K562 (cell line): ENCODE measurements at regions not wholly inside any gene's neighbourhood (a gene's known extent, or its start where the extent isn't known, plus 50 kb on each side); places are given as distances from the start of the nearest gene placed in this dataset.

Source experiments
- CC2D1A ChIP-seq: fragments of 450-650 bp; IDR thresholded peaks from 2 replicates; pipeline ENCODE4 v1.6.1; 2017; ENCODE audit warnings: mild to moderate bottlenecking
- CREB3 ChIP-seq: fragments of 450-650 bp; conservative IDR thresholded peaks from 2 replicates; pipeline ENCODE4 v1.6.1; 2016; ENCODE audit warnings: missing genetic modification characterization, low read depth, mild to moderate bottlenecking, missing compliant biosample characterization, moderate library complexity
- HNRNPUL1 ChIP-seq: fragments of 200-400 bp; formaldehyde crosslinking; IDR thresholded peaks from 2 replicates; pipeline ENCODE4 v1.6.1; 2017; ENCODE audit warnings: low read length
- PRPF4 ChIP-seq: fragments of 200-400 bp; formaldehyde crosslinking; IDR thresholded peaks from one replicate; pipeline ENCODE4 v1.6.1; 2017; ENCODE audit warnings: low read length, low read depth, mild to moderate bottlenecking; ENCODE audit not compliant: insufficient read depth, poor library complexity, severe bottlenecking
- SIN3B ChIP-seq: fragments of 450-650 bp; IDR thresholded peaks from 2 replicates; pipeline ENCODE4 v1.6.1; 2017; ENCODE audit warnings: low read depth, mild to moderate bottlenecking, moderate library complexity
- THAP12 ChIP-seq: fragments of 250-450 bp; sonication (Bioruptor Pico); IDR thresholded peaks from 2 replicates; pipeline ENCODE4 v1.9.0; 2021; ENCODE audit warnings: mild to moderate bottlenecking, inconsistent platforms
- TF ChIP-seq, protein P1 (sequence below): fragments of 200-400 bp; formaldehyde crosslinking; IDR thresholded peaks from 2 replicates; pipeline ENCODE4 v1.6.1; 2017; ENCODE audit warnings: mild to moderate bottlenecking, low read depth, low read length, moderate library complexity
- TF ChIP-seq, protein P2 (sequence below), 2 experiments: fragments of 250-450 bp in 1 of 2; fragments of 450-650 bp in 1 of 2; sonication (Bioruptor Pico) in 1 of 2; IDR thresholded peaks; 2 replicates each; pipeline versions ENCODE4 v1.6.1 to v1.8.0; 2016 to 2021; ENCODE audit warnings: mild to moderate bottlenecking in 2 of 2, moderate library complexity in 2 of 2, missing compliant biosample characterization in 1 of 2, missing genetic modification characterization in 1 of 2

DNA sequence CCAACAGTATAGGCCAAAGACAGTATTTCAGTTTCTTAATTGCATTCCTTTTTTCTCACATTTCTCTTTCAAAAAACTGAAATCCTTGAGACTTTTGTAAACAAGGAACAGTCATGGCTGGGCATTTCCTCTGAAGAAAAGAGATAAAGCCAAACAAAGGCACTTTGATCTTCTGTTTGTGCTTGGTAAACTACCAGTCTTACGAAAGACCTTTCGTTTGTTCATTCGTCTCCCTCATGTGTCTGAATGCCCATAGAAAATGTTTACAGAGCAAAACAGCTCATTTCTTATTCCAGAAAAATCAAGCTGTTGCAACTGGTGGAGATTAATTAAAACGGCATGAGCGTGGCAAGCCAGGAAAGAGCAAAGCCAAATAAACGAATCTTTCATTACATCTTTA is 178.0 kb downstream of the GASK1B start (continued):
- TF ChIP-seq, protein P1, sequence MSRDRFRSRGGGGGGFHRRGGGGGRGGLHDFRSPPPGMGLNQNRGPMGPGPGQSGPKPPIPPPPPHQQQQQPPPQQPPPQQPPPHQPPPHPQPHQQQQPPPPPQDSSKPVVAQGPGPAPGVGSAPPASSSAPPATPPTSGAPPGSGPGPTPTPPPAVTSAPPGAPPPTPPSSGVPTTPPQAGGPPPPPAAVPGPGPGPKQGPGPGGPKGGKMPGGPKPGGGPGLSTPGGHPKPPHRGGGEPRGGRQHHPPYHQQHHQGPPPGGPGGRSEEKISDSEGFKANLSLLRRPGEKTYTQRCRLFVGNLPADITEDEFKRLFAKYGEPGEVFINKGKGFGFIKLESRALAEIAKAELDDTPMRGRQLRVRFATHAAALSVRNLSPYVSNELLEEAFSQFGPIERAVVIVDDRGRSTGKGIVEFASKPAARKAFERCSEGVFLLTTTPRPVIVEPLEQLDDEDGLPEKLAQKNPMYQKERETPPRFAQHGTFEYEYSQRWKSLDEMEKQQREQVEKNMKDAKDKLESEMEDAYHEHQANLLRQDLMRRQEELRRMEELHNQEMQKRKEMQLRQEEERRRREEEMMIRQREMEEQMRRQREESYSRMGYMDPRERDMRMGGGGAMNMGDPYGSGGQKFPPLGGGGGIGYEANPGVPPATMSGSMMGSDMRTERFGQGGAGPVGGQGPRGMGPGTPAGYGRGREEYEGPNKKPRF: no peak
- TF ChIP-seq CC2D1A (no peak), HNRNPUL1 (no peak), PRPF4 (no peak), CREB3 (tag) (no peak), THAP12 (CRISPR knock-in tag) (no peak), SIN3B (no peak)
- TF ChIP-seq, protein P2, sequence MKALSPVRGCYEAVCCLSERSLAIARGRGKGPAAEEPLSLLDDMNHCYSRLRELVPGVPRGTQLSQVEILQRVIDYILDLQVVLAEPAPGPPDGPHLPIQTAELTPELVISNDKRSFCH (CRISPR knock-in tag; IDR thresholded peaks at IDR 0.05): no peak
- TF ChIP-seq, protein P2 (tag; IDR thresholded peaks at IDR 0.05): no peak
